Osteoblast (primary cell): ENCODE measurements at regions not wholly inside any gene's neighbourhood (a gene's known extent, or its start where the extent isn't known, plus 50 kb on each side); places are given as distances from the start of the nearest gene placed in this dataset.

ENCODE experiments used
- DNase-seq: peaks from one replicate; pipeline ENCODE4 v3.0.0; 2011; ENCODE audit warnings: low spot score, mixed read lengths; ENCODE audit not compliant: insufficient read length; ENCODE audit errors: missing footprints
- H2AFZ ChIP-seq: 2 replicates; pipeline ENCODE4 v1.6.0; 2011; ENCODE audit warnings: mild to moderate bottlenecking, low read length
- H3K27ac ChIP-seq: 2 replicates; pipeline ENCODE4 v1.5.1; 2011; ENCODE audit warnings: mild to moderate bottlenecking, low read depth, low read length, moderate library complexity
- H3K27me3 ChIP-seq: 2 replicates; pipeline ENCODE4 v1.6.0; 2012; ENCODE audit warnings: mild to moderate bottlenecking, control low read depth, inconsistent platforms, low read length, moderate library complexity; ENCODE audit not compliant: insufficient read depth
- H3K36me3 ChIP-seq: 2 replicates; pipeline ENCODE4 v1.5.1; 2011; ENCODE audit warnings: mild to moderate bottlenecking, low read length, control low read depth, moderate library complexity; ENCODE audit not compliant: insufficient read depth
- H3K4me1 ChIP-seq: 2 replicates; pipeline ENCODE4 v1.5.1; 2011; ENCODE audit warnings: mild to moderate bottlenecking, low read length, control low read depth, moderate library complexity; ENCODE audit not compliant: insufficient read depth
- H3K4me2 ChIP-seq: 2 replicates; pipeline ENCODE4 v1.6.0; 2011; ENCODE audit warnings: mild to moderate bottlenecking, low read length; ENCODE audit not compliant: insufficient read depth
- H3K4me3 ChIP-seq: fragments of 200-600 bp; sonication (generic); 3 replicates; pipeline ENCODE4 v1.5.1; 2012; ENCODE audit warnings: mild to moderate bottlenecking, low read length, inconsistent platforms; ENCODE audit not compliant: insufficient read depth
- H3K79me2 ChIP-seq: 2 replicates; pipeline ENCODE4 v1.6.0; 2012; ENCODE audit warnings: mild to moderate bottlenecking, low read length, control low read depth, inconsistent platforms; ENCODE audit not compliant: insufficient read depth
- H3K9me3 ChIP-seq: 2 replicates; pipeline ENCODE4 v1.5.1; 2011; ENCODE audit warnings: low read depth, low read length, control low read depth
- H4K20me1 ChIP-seq: 2 replicates; pipeline ENCODE4 v1.6.0; 2012; ENCODE audit warnings: mild to moderate bottlenecking, low read length, control low read depth; ENCODE audit not compliant: insufficient read depth
- TF ChIP-seq, protein P1 (sequence below): IDR thresholded peaks from 2 replicates; pipeline ENCODE4 v1.5.1; 2011; ENCODE audit warnings: mild to moderate bottlenecking, low read depth, low read length, moderate library complexity; ENCODE audit errors: extremely low read depth

DNA sequence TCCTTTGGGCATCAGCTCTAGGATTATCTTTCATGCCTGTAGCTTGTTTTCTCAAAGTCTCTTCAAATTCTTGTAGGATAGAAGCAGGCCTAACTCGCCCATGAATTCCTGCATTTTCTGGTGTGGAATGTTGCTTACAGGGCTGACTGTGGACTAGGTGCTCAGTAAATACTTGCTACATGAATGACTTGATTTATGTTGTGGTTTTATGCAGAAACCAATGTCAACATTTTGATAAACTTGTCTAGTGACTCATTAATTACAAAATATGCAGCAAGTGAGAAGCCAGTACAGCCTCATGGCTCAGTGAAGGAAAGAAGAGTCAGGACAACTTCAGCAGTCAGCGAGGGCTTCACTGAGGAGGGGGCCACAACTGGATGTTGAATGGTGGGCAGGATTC is 110.6 kb upstream of the SIX2 start:
- Histone ChIP-seq H3K9me3 (no peaks in the 10 kb centered on the region), H3K4me1 (peaks cover 24% of the 10 kb centered on the region), H3K4me2 (peak overlapping the region; percentile 37), H3K4me3 (no peak overlapping the region), H4K20me1 (no peaks in the 10 kb centered on the region), H3K36me3 (no peaks in the 10 kb centered on the region), H3K27me3 (no peaks in the 10 kb centered on the region), H3K27ac (peak overlapping the region; percentile 77), H2AFZ (no peak overlapping the region), H3K79me2 (no peaks in the 10 kb centered on the region)
- peak; percentile 90 for DNase-seq
- TF ChIP-seq, protein P1, sequence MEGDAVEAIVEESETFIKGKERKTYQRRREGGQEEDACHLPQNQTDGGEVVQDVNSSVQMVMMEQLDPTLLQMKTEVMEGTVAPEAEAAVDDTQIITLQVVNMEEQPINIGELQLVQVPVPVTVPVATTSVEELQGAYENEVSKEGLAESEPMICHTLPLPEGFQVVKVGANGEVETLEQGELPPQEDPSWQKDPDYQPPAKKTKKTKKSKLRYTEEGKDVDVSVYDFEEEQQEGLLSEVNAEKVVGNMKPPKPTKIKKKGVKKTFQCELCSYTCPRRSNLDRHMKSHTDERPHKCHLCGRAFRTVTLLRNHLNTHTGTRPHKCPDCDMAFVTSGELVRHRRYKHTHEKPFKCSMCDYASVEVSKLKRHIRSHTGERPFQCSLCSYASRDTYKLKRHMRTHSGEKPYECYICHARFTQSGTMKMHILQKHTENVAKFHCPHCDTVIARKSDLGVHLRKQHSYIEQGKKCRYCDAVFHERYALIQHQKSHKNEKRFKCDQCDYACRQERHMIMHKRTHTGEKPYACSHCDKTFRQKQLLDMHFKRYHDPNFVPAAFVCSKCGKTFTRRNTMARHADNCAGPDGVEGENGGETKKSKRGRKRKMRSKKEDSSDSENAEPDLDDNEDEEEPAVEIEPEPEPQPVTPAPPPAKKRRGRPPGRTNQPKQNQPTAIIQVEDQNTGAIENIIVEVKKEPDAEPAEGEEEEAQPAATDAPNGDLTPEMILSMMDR = no peak

DNA sequence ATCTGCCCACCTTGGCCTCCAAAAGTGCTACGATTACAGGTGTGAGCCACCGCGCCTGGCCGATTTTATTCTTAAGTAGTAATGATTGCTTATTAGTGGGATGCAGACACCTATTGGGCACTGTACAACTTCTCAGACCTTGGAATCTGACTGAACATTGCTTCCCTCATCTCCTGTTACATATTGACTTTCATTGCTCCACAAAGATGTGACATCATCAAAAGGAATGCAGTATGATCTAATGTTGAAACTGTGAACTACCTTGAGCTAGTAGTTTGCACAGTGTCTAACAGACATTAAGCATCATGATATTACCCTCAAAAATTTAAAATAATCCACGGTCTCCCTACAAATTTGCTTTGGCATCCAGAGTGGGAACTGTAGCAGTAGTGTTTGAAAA is 109.8 kb upstream of the SIX2 start:
- Histone ChIP-seq H3K36me3 (no peaks in the 10 kb centered on the region), H3K79me2 (no peaks in the 10 kb centered on the region), H3K27ac (peak overlapping the region; percentile 77)

DNA sequence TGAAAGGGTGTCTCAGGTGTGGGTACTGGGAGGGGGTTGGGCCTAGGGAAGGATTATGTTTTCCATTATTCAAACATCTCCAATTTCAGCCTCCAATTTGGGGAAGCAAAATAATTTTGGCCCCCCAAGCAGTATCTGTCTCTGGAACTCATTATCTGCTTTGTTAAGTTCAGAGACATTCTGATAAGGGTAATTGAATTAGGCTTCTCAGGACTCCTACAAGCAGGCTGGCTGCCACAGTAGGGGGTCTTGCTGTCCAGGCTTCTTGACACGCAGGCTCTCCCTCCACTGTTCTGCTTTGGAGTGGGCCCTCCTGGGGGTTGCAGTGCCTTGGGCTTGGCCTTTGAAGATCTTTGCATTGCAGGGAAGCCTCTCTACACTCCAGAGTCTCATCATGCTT is 108.1 kb upstream of the SIX2 start:
- Histone ChIP-seq H3K79me2 (no peaks in the 10 kb centered on the region), H3K27ac (no peak overlapping the region), H3K4me1 (peaks cover 24% of the 10 kb centered on the region)

More for the DNA sequence above, 109.8 kb upstream of the SIX2 start:
- no peaks in the 10 kb centered on the region for H3K9me3 ChIP-seq
- DNase-seq = no peak
- H4K20me1 ChIP-seq = no peaks in the 10 kb centered on the region
- H3K27me3 ChIP-seq = no peaks in the 10 kb centered on the region
- TF ChIP-seq, protein P1 = no peak
- H3K4me2 ChIP-seq = no peak overlapping the region
- H2AFZ ChIP-seq = no peak overlapping the region
- peaks cover 24% of the 10 kb centered on the region for H3K4me1 ChIP-seq
- H3K4me3 ChIP-seq = no peak overlapping the region

DNA sequence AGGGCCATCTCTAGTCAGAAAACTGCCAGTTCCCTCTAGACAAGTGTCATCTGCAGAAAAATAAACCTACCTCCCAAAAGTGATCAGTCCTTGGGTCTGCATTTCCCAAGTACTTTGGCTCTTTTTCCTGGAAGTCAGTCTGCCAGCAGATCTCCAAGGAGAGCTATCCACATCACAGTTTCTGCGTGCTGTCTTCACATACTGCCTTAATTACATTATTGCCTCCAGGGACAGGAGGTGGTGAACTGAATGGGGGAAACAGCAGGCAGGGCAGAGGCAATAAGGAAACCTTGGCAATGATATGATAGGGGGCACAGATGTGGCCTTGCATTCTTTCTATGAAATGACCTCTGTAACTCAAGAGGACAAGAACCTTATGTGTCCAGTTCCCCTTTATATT is 105.9 kb upstream of the SIX2 start:
- Histone ChIP-seq H2AFZ (no peak overlapping the region), H3K9me3 (no peaks in the 10 kb centered on the region), H3K4me3 (no peak overlapping the region), H3K4me2 (no peak overlapping the region), H3K4me1 (peaks cover 14% of the 10 kb centered on the region), H3K27ac (no peak overlapping the region), H3K27me3 (peaks cover 3% of the 10 kb centered on the region), H3K79me2 (no peaks in the 10 kb centered on the region), H3K36me3 (no peaks in the 10 kb centered on the region), H4K20me1 (no peaks in the 10 kb centered on the region)
- TF ChIP-seq, protein P1 = no peak
- no peak for DNase-seq

More for the DNA sequence above, 108.1 kb upstream of the SIX2 start:
- Histone ChIP-seq H4K20me1 (no peaks in the 10 kb centered on the region), H3K27me3 (no peaks in the 10 kb centered on the region), H2AFZ (no peak overlapping the region), H3K9me3 (no peaks in the 10 kb centered on the region), H3K36me3 (no peaks in the 10 kb centered on the region), H3K4me2 (no peak overlapping the region), H3K4me3 (no peak overlapping the region)
- TF ChIP-seq, protein P1 = no peak
- no peak for DNase-seq
